ENCODE measurements at regions not wholly inside any gene's neighbourhood (a gene's known extent, or its start where the extent isn't known, plus 50 kb on each side); places are given as distances from the start of the nearest gene placed in this dataset.
A peak's percentile ranks its signal among the peaks of the same experiment; 100 is the strongest.

DNA sequence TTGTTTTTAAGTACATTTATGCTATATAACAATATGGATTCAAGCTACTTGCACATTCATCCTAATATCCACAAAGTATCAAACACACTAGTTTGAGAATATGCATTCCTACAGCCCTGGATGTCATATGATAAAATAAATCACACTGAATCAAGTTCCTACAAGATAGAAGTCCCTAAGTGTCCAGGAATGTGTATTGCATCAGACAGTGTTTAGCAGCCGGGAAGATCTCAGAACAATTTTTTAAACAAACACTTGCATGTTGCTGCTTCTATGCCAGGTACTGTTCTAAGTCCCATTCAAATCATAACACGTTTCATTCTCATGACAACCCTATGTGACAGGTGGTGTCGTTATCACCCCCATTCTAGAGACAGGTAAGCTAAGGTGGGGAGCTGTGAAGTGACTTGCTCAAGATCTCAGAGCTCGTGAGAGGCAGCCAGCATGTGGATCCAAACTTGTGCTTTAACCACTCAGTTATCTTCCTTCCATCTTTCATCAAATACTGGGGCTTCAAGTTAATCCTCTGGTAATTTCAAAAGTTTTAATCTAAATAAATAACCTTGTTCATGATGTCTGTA lies 68.3 kb upstream of the KIF26B start:
- Histone ChIP-seq H3K27me3 (ENCODE audit: control insufficient read depth, insufficient read depth, low read length) (no peaks in the 10 kb centered on the region), H3K4me3 (ENCODE audit: low read depth in 2 of 2, low read length in 2 of 2) (no peak overlapping the region), H3K9me3 (ENCODE audit: control insufficient read depth, insufficient read depth, low read depth, low read length) (no peaks in the 10 kb centered on the region), H3K4me1 (ENCODE audit: control insufficient read depth, insufficient read depth, low read length) (no peaks in the 10 kb centered on the region), H3K36me3 (ENCODE audit: control insufficient read depth, insufficient read depth, low read length) (no peaks in the 10 kb centered on the region), H3K27ac (ENCODE audit: low read length) (no peak overlapping the region)
- DNase-seq (ENCODE audit: low read depth, low spot score): no peak
- intact Hi-C loops (cut with micrococcal nuclease; ENCODE audit: unreplicated experiment): no loop called here
- TF ChIP-seq TCF7L2 (IDR thresholded peaks at IDR 0.05; ENCODE audit: low read depth, low read length): no peak
- TF ChIP-seq, protein P1, sequence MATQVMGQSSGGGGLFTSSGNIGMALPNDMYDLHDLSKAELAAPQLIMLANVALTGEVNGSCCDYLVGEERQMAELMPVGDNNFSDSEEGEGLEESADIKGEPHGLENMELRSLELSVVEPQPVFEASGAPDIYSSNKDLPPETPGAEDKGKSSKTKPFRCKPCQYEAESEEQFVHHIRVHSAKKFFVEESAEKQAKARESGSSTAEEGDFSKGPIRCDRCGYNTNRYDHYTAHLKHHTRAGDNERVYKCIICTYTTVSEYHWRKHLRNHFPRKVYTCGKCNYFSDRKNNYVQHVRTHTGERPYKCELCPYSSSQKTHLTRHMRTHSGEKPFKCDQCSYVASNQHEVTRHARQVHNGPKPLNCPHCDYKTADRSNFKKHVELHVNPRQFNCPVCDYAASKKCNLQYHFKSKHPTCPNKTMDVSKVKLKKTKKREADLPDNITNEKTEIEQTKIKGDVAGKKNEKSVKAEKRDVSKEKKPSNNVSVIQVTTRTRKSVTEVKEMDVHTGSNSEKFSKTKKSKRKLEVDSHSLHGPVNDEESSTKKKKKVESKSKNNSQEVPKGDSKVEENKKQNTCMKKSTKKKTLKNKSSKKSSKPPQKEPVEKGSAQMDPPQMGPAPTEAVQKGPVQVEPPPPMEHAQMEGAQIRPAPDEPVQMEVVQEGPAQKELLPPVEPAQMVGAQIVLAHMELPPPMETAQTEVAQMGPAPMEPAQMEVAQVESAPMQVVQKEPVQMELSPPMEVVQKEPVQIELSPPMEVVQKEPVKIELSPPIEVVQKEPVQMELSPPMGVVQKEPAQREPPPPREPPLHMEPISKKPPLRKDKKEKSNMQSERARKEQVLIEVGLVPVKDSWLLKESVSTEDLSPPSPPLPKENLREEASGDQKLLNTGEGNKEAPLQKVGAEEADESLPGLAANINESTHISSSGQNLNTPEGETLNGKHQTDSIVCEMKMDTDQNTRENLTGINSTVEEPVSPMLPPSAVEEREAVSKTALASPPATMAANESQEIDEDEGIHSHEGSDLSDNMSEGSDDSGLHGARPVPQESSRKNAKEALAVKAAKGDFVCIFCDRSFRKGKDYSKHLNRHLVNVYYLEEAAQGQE (IDR thresholded peaks at IDR 0.05; ENCODE audit: insufficient read depth in 1 of 2, low read depth in 2 of 2, low read length in 1 of 2): no peak
- TF ChIP-seq SIN3A (IDR thresholded peaks at IDR 0.05; ENCODE audit: borderline replicate concordance, insufficient read depth, low read depth, low read length): no peak
- TF ChIP-seq POLR2AphosphoS5 (IDR thresholded peaks at IDR 0.05; ENCODE audit: low read depth, low read length): no peak
- TF ChIP-seq, protein P2, sequence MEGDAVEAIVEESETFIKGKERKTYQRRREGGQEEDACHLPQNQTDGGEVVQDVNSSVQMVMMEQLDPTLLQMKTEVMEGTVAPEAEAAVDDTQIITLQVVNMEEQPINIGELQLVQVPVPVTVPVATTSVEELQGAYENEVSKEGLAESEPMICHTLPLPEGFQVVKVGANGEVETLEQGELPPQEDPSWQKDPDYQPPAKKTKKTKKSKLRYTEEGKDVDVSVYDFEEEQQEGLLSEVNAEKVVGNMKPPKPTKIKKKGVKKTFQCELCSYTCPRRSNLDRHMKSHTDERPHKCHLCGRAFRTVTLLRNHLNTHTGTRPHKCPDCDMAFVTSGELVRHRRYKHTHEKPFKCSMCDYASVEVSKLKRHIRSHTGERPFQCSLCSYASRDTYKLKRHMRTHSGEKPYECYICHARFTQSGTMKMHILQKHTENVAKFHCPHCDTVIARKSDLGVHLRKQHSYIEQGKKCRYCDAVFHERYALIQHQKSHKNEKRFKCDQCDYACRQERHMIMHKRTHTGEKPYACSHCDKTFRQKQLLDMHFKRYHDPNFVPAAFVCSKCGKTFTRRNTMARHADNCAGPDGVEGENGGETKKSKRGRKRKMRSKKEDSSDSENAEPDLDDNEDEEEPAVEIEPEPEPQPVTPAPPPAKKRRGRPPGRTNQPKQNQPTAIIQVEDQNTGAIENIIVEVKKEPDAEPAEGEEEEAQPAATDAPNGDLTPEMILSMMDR (IDR thresholded peaks at IDR 0.05): no peak
- ChIA-PET CTCF (no interaction called here), POLR2A (no interaction called here)
- in situ Hi-C loops (cut with HindIII; ENCODE audit: low pct_unique_long_range_greater_than_20kb, low sequenced_read_pairs): no loop called here
- no peak for ATAC-seq
- no TSS peak for BruUV-seq (replicated peaks)

DNA sequence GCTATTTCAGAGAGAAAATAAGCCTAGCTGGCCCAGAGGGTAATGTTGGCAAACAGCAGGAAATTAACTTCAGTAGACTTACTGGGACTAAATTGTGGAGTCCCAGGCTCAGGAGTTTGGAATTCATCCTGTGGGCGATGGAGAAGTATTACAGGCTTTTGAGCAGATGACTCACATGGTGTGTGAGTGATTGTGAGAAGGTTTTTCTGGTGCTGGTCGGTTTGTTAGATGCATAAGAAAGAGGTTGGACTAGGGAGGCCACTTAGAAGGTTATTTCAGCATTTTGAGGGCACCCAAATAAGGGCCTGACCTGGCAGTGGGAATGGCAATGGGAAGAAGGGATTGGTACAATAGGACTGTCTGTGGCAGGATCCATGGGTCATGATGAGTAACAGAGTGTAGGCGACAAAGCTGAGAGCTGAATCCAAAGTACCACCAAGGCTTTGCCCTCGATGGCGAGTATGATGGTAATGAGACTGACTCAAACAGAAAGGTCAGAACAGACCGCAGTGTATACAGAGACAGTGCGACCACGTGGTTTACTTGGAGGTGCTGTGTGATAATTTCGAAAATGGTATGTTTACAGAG lies 69.2 kb upstream of the KIF26B start:
- Histone ChIP-seq H3K4me1 (ENCODE audit: control insufficient read depth, insufficient read depth, low read length) (no peaks in the 10 kb centered on the region), H3K36me3 (ENCODE audit: control insufficient read depth, insufficient read depth, low read length) (no peaks in the 10 kb centered on the region), H3K27ac (ENCODE audit: low read length) (no peak overlapping the region), H3K9me3 (ENCODE audit: control insufficient read depth, insufficient read depth, low read depth, low read length) (no peaks in the 10 kb centered on the region), H3K4me3 (ENCODE audit: low read depth in 2 of 2, low read length in 2 of 2) (no peak overlapping the region), H3K27me3 (ENCODE audit: control insufficient read depth, insufficient read depth, low read length) (no peaks in the 10 kb centered on the region)
- TF ChIP-seq TCF7L2 (IDR thresholded peaks at IDR 0.05; ENCODE audit: low read depth, low read length) (no peak), POLR2AphosphoS5 (IDR thresholded peaks at IDR 0.05; ENCODE audit: low read depth, low read length) (no peak), SIN3A (IDR thresholded peaks at IDR 0.05; ENCODE audit: borderline replicate concordance, insufficient read depth, low read depth, low read length) (no peak)
- TF ChIP-seq, protein P2 (IDR thresholded peaks at IDR 0.05): no peak
- TF ChIP-seq, protein P1 (IDR thresholded peaks at IDR 0.05; ENCODE audit: insufficient read depth in 1 of 2, low read depth in 2 of 2, low read length in 1 of 2): no peak
- in situ Hi-C loops (cut with HindIII; ENCODE audit: low pct_unique_long_range_greater_than_20kb, low sequenced_read_pairs): no loop called here
- CTCF ChIA-PET: no interaction called here
- BruUV-seq (replicated peaks): no TSS peak
- DNase-seq (ENCODE audit: low read depth, low spot score): no peak
- POLR2A ChIA-PET: no interaction called here
- ATAC-seq: 0 out of 2 replicates have a peak, but pooled peaks have one; percentile 30
- intact Hi-C loops (cut with micrococcal nuclease; ENCODE audit: unreplicated experiment): no loop called here
